ENCODE measurements at regions not wholly inside any gene's neighbourhood (a gene's known extent, or its start where the extent isn't known, plus 50 kb on each side); places are given as distances from the start of the nearest gene placed in this dataset.

GRCh38 chr4:65983061-65983460, 312.8 kb upstream of the EPHA5 start:
- H3K9me3 ChIP-seq (ENCODE audit: control insufficient read depth, insufficient read depth, low read length): no peaks in the 10 kb centered on the region
- no peaks in the 10 kb centered on the region for H3K27me3 ChIP-seq (ENCODE audit: control insufficient read depth, insufficient read depth, low read length)
- H3K4me1 ChIP-seq (ENCODE audit: control insufficient read depth, insufficient read depth, low read length): no peaks in the 10 kb centered on the region
- H3K4me3 ChIP-seq (ENCODE audit: low read depth, low read length): no peak overlapping the region
- no CpG with 5 or more reads among the region's 2 CpGs for WGBS (ENCODE audit: insufficient coverage)
- H3K27ac ChIP-seq (ENCODE audit: low read depth, low read length): no peak overlapping the region
- DNase-seq (ENCODE audit: low read depth in 4 of 6, low spot score in 6 of 6): peak in 1 of 6 donors; percentile 41
- H3K36me3 ChIP-seq (ENCODE audit: control insufficient read depth, insufficient read depth, low read length): no peaks in the 10 kb centered on the region

- no peaks in the 10 kb centered on the region for H3K27me3 ChIP-seq (ENCODE audit: control insufficient read depth, insufficient read depth, low read length)
- WGBS (ENCODE audit: insufficient coverage): 100% methylated on average over 1 of the region's 2 CpGs
- H3K36me3 ChIP-seq (ENCODE audit: control insufficient read depth, insufficient read depth, low read length): no peaks in the 10 kb centered on the region
- no peaks in the 10 kb centered on the region for H3K4me1 ChIP-seq (ENCODE audit: control insufficient read depth, insufficient read depth, low read length)
- no peaks in the 10 kb centered on the region for H3K9me3 ChIP-seq (ENCODE audit: control insufficient read depth, insufficient read depth, low read length)
- H3K4me3 ChIP-seq (ENCODE audit: low read depth, low read length): no peak overlapping the region
- no peak for DNase-seq (ENCODE audit: low read depth in 4 of 6, low spot score in 6 of 6)
- H3K27ac ChIP-seq (ENCODE audit: low read depth, low read length): no peak overlapping the region
Measured at GRCh38 chr4:65976287-65976686, 306.0 kb upstream of the EPHA5 start.

- Histone ChIP-seq H3K27ac (ENCODE audit: low read depth, low read length) (no peak overlapping the region), H3K36me3 (ENCODE audit: control insufficient read depth, insufficient read depth, low read length) (no peaks in the 10 kb centered on the region), H3K27me3 (ENCODE audit: control insufficient read depth, insufficient read depth, low read length) (no peaks in the 10 kb centered on the region), H3K4me1 (ENCODE audit: control insufficient read depth, insufficient read depth, low read length) (no peaks in the 10 kb centered on the region), H3K9me3 (ENCODE audit: control insufficient read depth, insufficient read depth, low read length) (no peaks in the 10 kb centered on the region), H3K4me3 (ENCODE audit: low read depth, low read length) (no peak overlapping the region)
- DNase-seq (ENCODE audit: low read depth in 4 of 6, low spot score in 6 of 6): no peak
- 44% methylated on average over 4 of the region's 9 CpGs for WGBS (ENCODE audit: insufficient coverage)
Measured at GRCh38 chr4:65973186-65973585, 302.9 kb upstream of the EPHA5 start.

GRCh38 chr4:65971686-65972085, 301.4 kb upstream of the EPHA5 start:
- no peaks in the 10 kb centered on the region for H3K27me3 ChIP-seq (ENCODE audit: control insufficient read depth, insufficient read depth, low read length)
- H3K4me3 ChIP-seq (ENCODE audit: low read depth, low read length): no peak overlapping the region
- no peak overlapping the region for H3K27ac ChIP-seq (ENCODE audit: low read depth, low read length)
- WGBS (ENCODE audit: insufficient coverage): 71% methylated on average over 1 of the region's 2 CpGs
- DNase-seq (ENCODE audit: low read depth in 4 of 6, low spot score in 6 of 6): no peak
- H3K36me3 ChIP-seq (ENCODE audit: control insufficient read depth, insufficient read depth, low read length): no peaks in the 10 kb centered on the region
- H3K9me3 ChIP-seq (ENCODE audit: control insufficient read depth, insufficient read depth, low read length): no peaks in the 10 kb centered on the region
- H3K4me1 ChIP-seq (ENCODE audit: control insufficient read depth, insufficient read depth, low read length): no peaks in the 10 kb centered on the region

GRCh38 chr4:65968831-65969558, 298.7 kb upstream of the EPHA5 start:
- Histone ChIP-seq H3K9me3 (ENCODE audit: control insufficient read depth, insufficient read depth, low read length) (no peaks in the 10 kb centered on the region), H3K4me3 (ENCODE audit: low read depth, low read length) (no peak overlapping the region), H3K27me3 (ENCODE audit: control insufficient read depth, insufficient read depth, low read length) (no peaks in the 10 kb centered on the region), H3K4me1 (ENCODE audit: control insufficient read depth, insufficient read depth, low read length) (no peaks in the 10 kb centered on the region), H3K27ac (ENCODE audit: low read depth, low read length) (peak overlapping the region; percentile 52), H3K36me3 (ENCODE audit: control insufficient read depth, insufficient read depth, low read length) (no peaks in the 10 kb centered on the region)
- DNase-seq (ENCODE audit: low read depth in 4 of 6, low spot score in 6 of 6): peak in 4 of 6 donors; percentile 12 to 68 (median 38)
- no CpG with 5 or more reads among the region's 7 CpGs for WGBS (ENCODE audit: insufficient coverage)

GRCh38 chr4:65960751-65961150, 290.5 kb upstream of the EPHA5 start:
- peak in 1 of 6 donors; percentile 28 for DNase-seq (ENCODE audit: low read depth in 4 of 6, low spot score in 6 of 6)

GRCh38 chr4:65954416-65954815, 284.1 kb upstream of the EPHA5 start:
- no peak overlapping the region for H3K27ac ChIP-seq (ENCODE audit: low read depth, low read length)
- no peaks in the 10 kb centered on the region for H3K27me3 ChIP-seq (ENCODE audit: control insufficient read depth, insufficient read depth, low read length)
- DNase-seq (ENCODE audit: low read depth in 4 of 6, low spot score in 6 of 6): no peak
- no peaks in the 10 kb centered on the region for H3K9me3 ChIP-seq (ENCODE audit: control insufficient read depth, insufficient read depth, low read length)
- no CpG with 5 or more reads among the region's 1 CpG for WGBS (ENCODE audit: insufficient coverage)
- H3K4me1 ChIP-seq (ENCODE audit: control insufficient read depth, insufficient read depth, low read length): no peaks in the 10 kb centered on the region
- no peaks in the 10 kb centered on the region for H3K36me3 ChIP-seq (ENCODE audit: control insufficient read depth, insufficient read depth, low read length)
- H3K4me3 ChIP-seq (ENCODE audit: low read depth, low read length): no peak overlapping the region

More at GRCh38 chr4:65960751-65961150, 290.5 kb upstream of the EPHA5 start:
- no peaks in the 10 kb centered on the region for H3K27me3 ChIP-seq (ENCODE audit: control insufficient read depth, insufficient read depth, low read length)
- H3K36me3 ChIP-seq (ENCODE audit: control insufficient read depth, insufficient read depth, low read length): no peaks in the 10 kb centered on the region
- no peak overlapping the region for H3K27ac ChIP-seq (ENCODE audit: low read depth, low read length)
- 27% methylated on average over 1 of the region's 1 CpG for WGBS (ENCODE audit: insufficient coverage)
- H3K9me3 ChIP-seq (ENCODE audit: control insufficient read depth, insufficient read depth, low read length): no peaks in the 10 kb centered on the region
- H3K4me3 ChIP-seq (ENCODE audit: low read depth, low read length): no peak overlapping the region
- no peaks in the 10 kb centered on the region for H3K4me1 ChIP-seq (ENCODE audit: control insufficient read depth, insufficient read depth, low read length)

- H3K27ac ChIP-seq (ENCODE audit: low read depth, low read length): no peak overlapping the region
- 100% methylated on average over 1 of the region's 1 CpG for WGBS (ENCODE audit: insufficient coverage)
- H3K9me3 ChIP-seq (ENCODE audit: control insufficient read depth, insufficient read depth, low read length): no peaks in the 10 kb centered on the region
- no peak for DNase-seq (ENCODE audit: low read depth in 4 of 6, low spot score in 6 of 6)
- no peaks in the 10 kb centered on the region for H3K36me3 ChIP-seq (ENCODE audit: control insufficient read depth, insufficient read depth, low read length)
- no peaks in the 10 kb centered on the region for H3K4me1 ChIP-seq (ENCODE audit: control insufficient read depth, insufficient read depth, low read length)
- H3K27me3 ChIP-seq (ENCODE audit: control insufficient read depth, insufficient read depth, low read length): no peaks in the 10 kb centered on the region
- H3K4me3 ChIP-seq (ENCODE audit: low read depth, low read length): no peak overlapping the region
Measured at GRCh38 chr4:65951177-65951576, 280.9 kb upstream of the EPHA5 start.

- Histone ChIP-seq H3K4me3 (ENCODE audit: low read depth, low read length) (no peak overlapping the region), H3K36me3 (ENCODE audit: control insufficient read depth, insufficient read depth, low read length) (no peaks in the 10 kb centered on the region), H3K9me3 (ENCODE audit: control insufficient read depth, insufficient read depth, low read length) (no peaks in the 10 kb centered on the region), H3K27ac (ENCODE audit: low read depth, low read length) (no peak overlapping the region), H3K27me3 (ENCODE audit: control insufficient read depth, insufficient read depth, low read length) (no peaks in the 10 kb centered on the region), H3K4me1 (ENCODE audit: control insufficient read depth, insufficient read depth, low read length) (no peaks in the 10 kb centered on the region)
- DNase-seq (ENCODE audit: low read depth in 4 of 6, low spot score in 6 of 6): peak in 1 of 6 donors; percentile 4
- WGBS (ENCODE audit: insufficient coverage): no CpG with 5 or more reads among the region's 2 CpGs
Measured at GRCh38 chr4:65943076-65943475, 272.8 kb upstream of the EPHA5 start.

GRCh38 chr4:65924843-65925242, 254.6 kb upstream of the EPHA5 start:
- no peaks in the 10 kb centered on the region for H3K9me3 ChIP-seq (ENCODE audit: control insufficient read depth, insufficient read depth, low read length)
- DNase-seq (ENCODE audit: low read depth in 4 of 6, low spot score in 6 of 6): peak in 2 of 6 donors; percentile 4 to 57
- H3K27me3 ChIP-seq (ENCODE audit: control insufficient read depth, insufficient read depth, low read length): no peaks in the 10 kb centered on the region
- H3K36me3 ChIP-seq (ENCODE audit: control insufficient read depth, insufficient read depth, low read length): no peaks in the 10 kb centered on the region
- no CpG with 5 or more reads among the region's 4 CpGs for WGBS (ENCODE audit: insufficient coverage)
- H3K4me1 ChIP-seq (ENCODE audit: control insufficient read depth, insufficient read depth, low read length): no peaks in the 10 kb centered on the region
- no peak overlapping the region for H3K4me3 ChIP-seq (ENCODE audit: low read depth, low read length)
- H3K27ac ChIP-seq (ENCODE audit: low read depth, low read length): no peak overlapping the region

All from spinal cord (tissue), 9 donors.